Cardiac fibroblast (primary cell): ENCODE measurements at regions not wholly inside any gene's neighbourhood (a gene's known extent, or its start where the extent isn't known, plus 50 kb on each side); places are given as distances from the start of the nearest gene placed in this dataset.
A peak's percentile ranks its signal among the peaks of the same experiment; 100 is the strongest.

Source experiments
- DNase-seq, 2 donors: peaks; one replicate each; pipeline versions ENCODE4 v3.0.0 to v3.0.0-alpha.2; 2010; ENCODE audit warnings: low read depth in 2 of 2
- H3K4me3 ChIP-seq, 2 donors: replicated peaks in 1 of 2; 1 replicate in 1 of 2; 2 replicates in 1 of 2; pipeline ENCODE4 v1.5.1; 2011; ENCODE audit warnings: low read depth in 2 of 2, low read length in 2 of 2, mild to moderate bottlenecking in 2 of 2, moderate library complexity in 1 of 2
- TF ChIP-seq, protein P1 (sequence below): IDR thresholded peaks from one replicate; pipeline ENCODE4 v1.5.1; 2011; ENCODE audit warnings: low read depth, mild to moderate bottlenecking, low read length, inconsistent platforms

- DNase-seq: no peak
- TF ChIP-seq, protein P1, sequence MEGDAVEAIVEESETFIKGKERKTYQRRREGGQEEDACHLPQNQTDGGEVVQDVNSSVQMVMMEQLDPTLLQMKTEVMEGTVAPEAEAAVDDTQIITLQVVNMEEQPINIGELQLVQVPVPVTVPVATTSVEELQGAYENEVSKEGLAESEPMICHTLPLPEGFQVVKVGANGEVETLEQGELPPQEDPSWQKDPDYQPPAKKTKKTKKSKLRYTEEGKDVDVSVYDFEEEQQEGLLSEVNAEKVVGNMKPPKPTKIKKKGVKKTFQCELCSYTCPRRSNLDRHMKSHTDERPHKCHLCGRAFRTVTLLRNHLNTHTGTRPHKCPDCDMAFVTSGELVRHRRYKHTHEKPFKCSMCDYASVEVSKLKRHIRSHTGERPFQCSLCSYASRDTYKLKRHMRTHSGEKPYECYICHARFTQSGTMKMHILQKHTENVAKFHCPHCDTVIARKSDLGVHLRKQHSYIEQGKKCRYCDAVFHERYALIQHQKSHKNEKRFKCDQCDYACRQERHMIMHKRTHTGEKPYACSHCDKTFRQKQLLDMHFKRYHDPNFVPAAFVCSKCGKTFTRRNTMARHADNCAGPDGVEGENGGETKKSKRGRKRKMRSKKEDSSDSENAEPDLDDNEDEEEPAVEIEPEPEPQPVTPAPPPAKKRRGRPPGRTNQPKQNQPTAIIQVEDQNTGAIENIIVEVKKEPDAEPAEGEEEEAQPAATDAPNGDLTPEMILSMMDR: no peak
- no peak overlapping the region for H3K4me3 ChIP-seq
Measured at GRCh38 chr4:73001885-73002284, 67.6 kb downstream of the COX18 start.

- peak; percentile 4 to 44 for DNase-seq
- TF ChIP-seq, protein P1: no peak
- no peak overlapping the region for H3K4me3 ChIP-seq
Measured at GRCh38 chr4:72997409-72997808, 72.1 kb downstream of the COX18 start.

GRCh38 chr4:72994670-72995069 is 74.8 kb downstream of the COX18 start:
- no peak for DNase-seq
- TF ChIP-seq, protein P1: no peak

GRCh38 chr4:72993876-72994275 is 75.6 kb downstream of the COX18 start:
- TF ChIP-seq, protein P1: no peak
- DNase-seq: no peak
- no peak overlapping the region for H3K4me3 ChIP-seq

More at GRCh38 chr4:72994670-72995069, 74.8 kb downstream of the COX18 start:
- no peak overlapping the region for H3K4me3 ChIP-seq

GRCh38 chr4:72991873-72992272 is 77.6 kb downstream of the COX18 start:
- TF ChIP-seq, protein P1: no peak
- DNase-seq: no peak
- H3K4me3 ChIP-seq: no peak overlapping the region

DNA sequence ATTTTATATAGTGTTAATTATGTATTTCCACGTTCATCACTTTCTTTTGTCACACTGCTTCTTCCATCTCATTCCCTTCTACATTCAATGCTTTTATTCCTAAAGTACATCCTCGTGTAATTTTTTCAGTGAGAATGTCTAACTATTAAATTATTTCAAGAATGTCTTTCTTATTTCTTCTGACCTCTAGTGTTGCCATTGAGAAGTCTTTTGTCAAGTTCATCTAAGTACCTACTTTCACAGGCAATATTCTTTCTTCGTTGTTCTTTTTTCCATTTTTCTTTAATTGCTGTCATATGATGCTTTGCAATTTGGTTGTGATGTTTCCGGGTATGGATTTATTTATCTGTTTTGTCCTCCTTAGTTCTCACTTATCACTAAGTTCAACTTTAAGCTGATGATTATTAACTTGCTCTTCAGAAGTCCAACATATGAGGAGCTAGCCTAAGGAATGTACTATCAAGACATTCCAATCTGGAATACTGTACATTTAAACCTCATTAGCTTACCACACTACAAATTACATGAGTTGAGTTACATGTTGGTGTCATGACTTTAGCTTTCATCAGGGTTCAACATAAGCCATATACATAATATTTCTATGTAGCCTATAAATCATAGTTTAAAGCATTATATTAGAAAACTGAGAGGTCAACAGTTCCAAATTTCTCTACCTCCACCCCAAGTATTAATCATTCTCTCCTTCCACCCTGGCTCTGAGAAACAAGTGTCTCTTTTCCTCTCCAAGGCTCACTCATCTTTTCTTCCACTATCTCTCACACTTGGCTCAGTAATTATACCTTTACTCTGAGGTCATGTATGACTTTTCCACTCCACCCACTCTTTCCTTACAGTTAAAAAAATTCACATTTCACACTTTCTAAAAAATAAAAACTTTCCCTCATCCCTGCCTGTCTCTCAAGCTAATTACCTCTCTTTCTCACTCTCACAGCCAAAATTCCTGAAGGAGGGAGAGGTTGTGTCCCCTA is 81.5 kb downstream of the COX18 start:
- TF ChIP-seq, protein P1: no peak
- H3K4me3 ChIP-seq: no peak overlapping the region
- DNase-seq: peak; percentile 27 to 48
